Adrenal gland (tissue), 9 donors: ENCODE measurements at regions not wholly inside any gene's neighbourhood (a gene's known extent, or its start where the extent isn't known, plus 50 kb on each side); places are given as distances from the start of the nearest gene placed in this dataset.

ENCODE experiments used
- DNase-seq, 7 donors: peaks; one replicate each; pipeline ENCODE4 v3.0.0-alpha.2; 2019 to 2020
- H3K27ac ChIP-seq, 5 donors: fragments of 200-600 bp; sonication (generic) in 4 of 5; 1 replicate in 3 of 5; 2 replicates in 2 of 5; pipeline versions ENCODE4 v1.5.1 to v1.8.0; 2016 to 2020; ENCODE audit warnings: mild to moderate bottlenecking in 1 of 5
- H3K27me3 ChIP-seq: fragments of 200-600 bp; 2 replicates; pipeline ENCODE4 v1.8.0; 2021
- H3K36me3 ChIP-seq, 2 donors: fragments of 200-600 bp; replicated peaks in 1 of 2; 1 replicate in 1 of 2; 2 replicates in 1 of 2; pipeline versions ENCODE4 v1.5.1 to v1.8.0; 2018 to 2022
- H3K4me1 ChIP-seq, 2 donors: fragments of 200-600 bp; replicated peaks in 1 of 2; 1 replicate in 1 of 2; 2 replicates in 1 of 2; pipeline versions ENCODE4 v1.5.1 to v1.8.0; 2018 to 2021
- H3K4me3 ChIP-seq, 4 donors: fragments of 200-600 bp; sonication (generic) in 3 of 4; one replicate each; pipeline ENCODE4 v1.5.1; 2016 to 2018
- H3K9me3 ChIP-seq, 3 donors: fragments of 200-600 bp; sonication (generic) in 1 of 3; replicated peaks in 1 of 3; 1 replicate in 2 of 3; 2 replicates in 1 of 3; pipeline versions ENCODE4 v1.5.1 to v1.8.0; 2016 to 2021
- POLR2A ChIP-seq, 2 donors: fragments of 450-650 bp; IDR thresholded peaks; one replicate each; pipeline ENCODE4 v1.6.1; 2017; ENCODE audit warnings: antibody characterized with exemption in 2 of 2, mild to moderate bottlenecking in 2 of 2, moderate library complexity in 1 of 2
- whole genome bisulfite sequencing, 4 donors: extraction: QIAGEN DNeasy Blood & Tissue Kit in 2 of 4; methylation state at CpG; one replicate each; pipeline versions ENCODE4 v1.1.5 to v1.1.7; 2013 to 2017; 5-methylcytosine and 5-hydroxymethylcytosine counted together
- intact Hi-C, 2 donors: fragments of 100-400 bp; cut with DNase I; formaldehyde crosslinking; loops; one replicate each; pipeline versions ENCODE4 v1.14.1 to v1.15.0; 2022 to 2023
- TF ChIP-seq, protein P1 (sequence below), 6 experiments: fragments of 450-650 bp in 4 of 6; fragments of 200-600 bp in 2 of 6; sonication (generic) in 1 of 6; IDR thresholded peaks; 1 replicate in 5 of 6; 2 replicates in 1 of 6; pipeline versions ENCODE4 v1.5.1 to v1.8.0; 2016 to 2021; ENCODE audit warnings: antibody characterized with exemption in 6 of 6, mild to moderate bottlenecking in 2 of 6, moderate library complexity in 1 of 6
- donor health status: healthy with polysubstance abuse.
- donor health status: Bipolar disorder and iron deficiency.
- donor health status: DM: yes; HTN: yes; CAD: no.
- donor health status: DM: no; HTN: no; CAD: no.
- donor health status: DM: no; HTN: no; CAD: no.

- Histone ChIP-seq H3K36me3 (no peaks in the 10 kb centered on the region), H3K27ac (no peak overlapping the region), H3K9me3 (no peaks in the 10 kb centered on the region), H3K4me3 (no peak overlapping the region), H3K27me3 (no peaks in the 10 kb centered on the region), H3K4me1 (no peaks in the 10 kb centered on the region)
- 84 to 94% (median 91%) methylated on average over 7 of the region's 7 CpGs for WGBS, 4 donors
- TF ChIP-seq, protein P1, sequence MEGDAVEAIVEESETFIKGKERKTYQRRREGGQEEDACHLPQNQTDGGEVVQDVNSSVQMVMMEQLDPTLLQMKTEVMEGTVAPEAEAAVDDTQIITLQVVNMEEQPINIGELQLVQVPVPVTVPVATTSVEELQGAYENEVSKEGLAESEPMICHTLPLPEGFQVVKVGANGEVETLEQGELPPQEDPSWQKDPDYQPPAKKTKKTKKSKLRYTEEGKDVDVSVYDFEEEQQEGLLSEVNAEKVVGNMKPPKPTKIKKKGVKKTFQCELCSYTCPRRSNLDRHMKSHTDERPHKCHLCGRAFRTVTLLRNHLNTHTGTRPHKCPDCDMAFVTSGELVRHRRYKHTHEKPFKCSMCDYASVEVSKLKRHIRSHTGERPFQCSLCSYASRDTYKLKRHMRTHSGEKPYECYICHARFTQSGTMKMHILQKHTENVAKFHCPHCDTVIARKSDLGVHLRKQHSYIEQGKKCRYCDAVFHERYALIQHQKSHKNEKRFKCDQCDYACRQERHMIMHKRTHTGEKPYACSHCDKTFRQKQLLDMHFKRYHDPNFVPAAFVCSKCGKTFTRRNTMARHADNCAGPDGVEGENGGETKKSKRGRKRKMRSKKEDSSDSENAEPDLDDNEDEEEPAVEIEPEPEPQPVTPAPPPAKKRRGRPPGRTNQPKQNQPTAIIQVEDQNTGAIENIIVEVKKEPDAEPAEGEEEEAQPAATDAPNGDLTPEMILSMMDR (IDR thresholded peaks at IDR 0.05) = no peak
- no peak for TF ChIP-seq POLR2A (IDR thresholded peaks at IDR 0.05)
- intact Hi-C loops = no loop called here
- no peak for DNase-seq
Observed at GRCh38 chr15:29637555-29637954, 184.7 kb downstream of the TJP1 start.

GRCh38 chr15:29636921-29637320 lies 185.3 kb downstream of the TJP1 start:
- Histone ChIP-seq H3K9me3 (no peaks in the 10 kb centered on the region), H3K4me1 (no peaks in the 10 kb centered on the region), H3K36me3 (no peaks in the 10 kb centered on the region), H3K27me3 (no peaks in the 10 kb centered on the region), H3K4me3 (no peak overlapping the region), H3K27ac (no peak overlapping the region)
- intact Hi-C loops = no loop called here
- no peak for DNase-seq
- TF ChIP-seq, protein P1 (IDR thresholded peaks at IDR 0.05) = no peak
- TF ChIP-seq POLR2A (IDR thresholded peaks at IDR 0.05) = no peak

GRCh38 chr15:29636140-29636539 lies 186.1 kb downstream of the TJP1 start:
- Histone ChIP-seq H3K4me3 (no peak overlapping the region), H3K36me3 (no peaks in the 10 kb centered on the region), H3K9me3 (no peaks in the 10 kb centered on the region), H3K27ac (no peak overlapping the region), H3K4me1 (no peaks in the 10 kb centered on the region), H3K27me3 (no peaks in the 10 kb centered on the region)
- intact Hi-C loops = no loop called here
- TF ChIP-seq POLR2A (IDR thresholded peaks at IDR 0.05) = no peak
- TF ChIP-seq, protein P1 (IDR thresholded peaks at IDR 0.05) = no peak
- WGBS, 4 donors = 77 to 81% (median 79%) methylated on average over 11 to 13 of the region's 13 CpGs
- no peak for DNase-seq

DNA sequence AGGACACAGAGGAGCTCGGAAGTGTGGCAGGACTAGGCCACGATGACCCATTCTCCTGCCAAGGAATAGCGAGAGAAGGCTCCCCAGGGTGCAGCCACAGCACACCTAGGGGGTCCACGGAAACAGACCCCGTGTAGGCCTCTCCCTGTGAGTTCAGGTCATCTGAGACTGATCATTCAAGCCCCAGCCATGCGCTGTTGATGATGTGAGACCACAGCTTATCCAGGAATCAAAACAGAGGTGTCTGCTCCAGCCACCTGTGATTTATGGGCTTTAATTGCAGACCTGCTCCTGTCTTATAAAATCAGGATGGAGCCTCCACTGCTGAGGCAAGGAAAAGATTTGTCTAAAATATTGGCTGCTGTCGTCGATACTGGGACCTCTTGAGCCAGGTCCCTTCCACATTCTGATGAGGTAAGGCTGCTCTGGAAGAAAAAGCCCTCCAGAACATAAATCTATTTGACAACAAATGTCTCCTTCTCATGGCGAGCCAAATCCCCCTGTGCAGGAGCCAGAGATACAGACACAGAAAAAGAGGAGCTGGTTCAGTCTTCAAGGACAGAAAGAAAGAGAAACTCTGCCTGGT lies 186.7 kb downstream of the TJP1 start:
- Histone ChIP-seq H3K27me3 (no peaks in the 10 kb centered on the region), H3K4me1 (no peaks in the 10 kb centered on the region), H3K9me3 (no peaks in the 10 kb centered on the region), H3K4me3 (no peak overlapping the region), H3K36me3 (no peaks in the 10 kb centered on the region), H3K27ac (no peak overlapping the region)
- WGBS, 4 donors = 76 to 82% (median 81%) methylated on average over 6 to 9 of the region's 9 CpGs
- intact Hi-C loops = no loop called here
- DNase-seq = no peak
- TF ChIP-seq POLR2A (IDR thresholded peaks at IDR 0.05) = no peak
- TF ChIP-seq, protein P1 (IDR thresholded peaks at IDR 0.05) = no peak
